ENCODE measurements at regions not wholly inside any gene's neighbourhood (a gene's known extent, or its start where the extent isn't known, plus 50 kb on each side); places are given as distances from the start of the nearest gene placed in this dataset.
"Not testable (repeated sequence)": the region's sequence is repeated elsewhere in the genome, so short reads cannot be mapped to it uniquely, and the experiment has no call there.

GRCh38 chr16:65817066-65817465 is 549.4 kb upstream of the CDH5 start:
- no peaks in the 10 kb centered on the region for H3K36me3 ChIP-seq (ENCODE audit: low read depth)
- TF ChIP-seq, protein P1, sequence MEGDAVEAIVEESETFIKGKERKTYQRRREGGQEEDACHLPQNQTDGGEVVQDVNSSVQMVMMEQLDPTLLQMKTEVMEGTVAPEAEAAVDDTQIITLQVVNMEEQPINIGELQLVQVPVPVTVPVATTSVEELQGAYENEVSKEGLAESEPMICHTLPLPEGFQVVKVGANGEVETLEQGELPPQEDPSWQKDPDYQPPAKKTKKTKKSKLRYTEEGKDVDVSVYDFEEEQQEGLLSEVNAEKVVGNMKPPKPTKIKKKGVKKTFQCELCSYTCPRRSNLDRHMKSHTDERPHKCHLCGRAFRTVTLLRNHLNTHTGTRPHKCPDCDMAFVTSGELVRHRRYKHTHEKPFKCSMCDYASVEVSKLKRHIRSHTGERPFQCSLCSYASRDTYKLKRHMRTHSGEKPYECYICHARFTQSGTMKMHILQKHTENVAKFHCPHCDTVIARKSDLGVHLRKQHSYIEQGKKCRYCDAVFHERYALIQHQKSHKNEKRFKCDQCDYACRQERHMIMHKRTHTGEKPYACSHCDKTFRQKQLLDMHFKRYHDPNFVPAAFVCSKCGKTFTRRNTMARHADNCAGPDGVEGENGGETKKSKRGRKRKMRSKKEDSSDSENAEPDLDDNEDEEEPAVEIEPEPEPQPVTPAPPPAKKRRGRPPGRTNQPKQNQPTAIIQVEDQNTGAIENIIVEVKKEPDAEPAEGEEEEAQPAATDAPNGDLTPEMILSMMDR (IDR thresholded peaks at IDR 0.05): no peak

DNA sequence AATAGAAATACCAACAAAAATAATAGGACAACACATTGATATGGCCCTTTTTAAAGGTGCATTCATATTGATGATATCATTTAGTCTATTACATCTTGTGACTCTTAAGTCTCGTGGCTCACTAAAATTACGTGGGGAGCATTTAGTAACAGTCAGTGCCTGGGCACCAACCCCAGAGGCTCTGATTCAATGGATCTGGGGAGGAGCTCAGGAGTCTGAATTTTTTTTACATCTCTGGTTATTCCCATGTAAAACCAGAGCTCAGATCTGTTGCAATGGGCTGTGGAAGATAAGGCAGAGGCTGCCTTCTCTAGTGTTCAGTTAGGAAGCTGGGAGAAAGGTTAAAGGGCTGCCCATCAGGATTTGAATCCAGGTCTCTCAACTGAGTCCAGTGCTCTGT is 549.9 kb upstream of the CDH5 start:
- ATAC-seq: no peak
- intact Hi-C loops (cut with DNase I, micrococcal nuclease): no loop called here

More at GRCh38 chr16:65817066-65817465, 549.4 kb upstream of the CDH5 start:
- Histone ChIP-seq H3K4me1 (ENCODE audit: low read depth) (no peaks in the 10 kb centered on the region), H3K4me3 (no peak overlapping the region), H3K9me3 (no peaks in the 10 kb centered on the region)
- ATAC-seq (no peak), DNase-seq (no peak)
- intact Hi-C loops (cut with DNase I, micrococcal nuclease): no loop called here

GRCh38 chr16:65815707-65816106 is 550.8 kb upstream of the CDH5 start:
- H3K9me3 ChIP-seq: no peaks in the 10 kb centered on the region
- DNase-seq: no peak
- no peak for ATAC-seq
- no peaks in the 10 kb centered on the region for H3K4me1 ChIP-seq (ENCODE audit: low read depth)
- TF ChIP-seq, protein P1 (IDR thresholded peaks at IDR 0.05): no peak
- no peak overlapping the region for H3K4me3 ChIP-seq
- intact Hi-C loops (cut with DNase I, micrococcal nuclease): no loop called here
- no peaks in the 10 kb centered on the region for H3K36me3 ChIP-seq (ENCODE audit: low read depth)

More for the DNA sequence above, 549.9 kb upstream of the CDH5 start:
- TF ChIP-seq, protein P1 (IDR thresholded peaks at IDR 0.05): no peak
- Histone ChIP-seq H3K36me3 (ENCODE audit: low read depth) (no peaks in the 10 kb centered on the region), H3K4me3 (no peak overlapping the region), H3K4me1 (ENCODE audit: low read depth) (no peaks in the 10 kb centered on the region), H3K9me3 (no peaks in the 10 kb centered on the region)
- DNase-seq: no peak

- H3K9me3 ChIP-seq; H3K4me1 ChIP-seq (ENCODE audit: low read depth); DNase-seq; ATAC-seq; H3K4me3 ChIP-seq; H3K36me3 ChIP-seq (ENCODE audit: low read depth); intact Hi-C loops (cut with DNase I, micrococcal nuclease): not testable (repeated sequence)
Observed at GRCh38 chr16:65813879-65814278, 552.6 kb upstream of the CDH5 start.

DNA sequence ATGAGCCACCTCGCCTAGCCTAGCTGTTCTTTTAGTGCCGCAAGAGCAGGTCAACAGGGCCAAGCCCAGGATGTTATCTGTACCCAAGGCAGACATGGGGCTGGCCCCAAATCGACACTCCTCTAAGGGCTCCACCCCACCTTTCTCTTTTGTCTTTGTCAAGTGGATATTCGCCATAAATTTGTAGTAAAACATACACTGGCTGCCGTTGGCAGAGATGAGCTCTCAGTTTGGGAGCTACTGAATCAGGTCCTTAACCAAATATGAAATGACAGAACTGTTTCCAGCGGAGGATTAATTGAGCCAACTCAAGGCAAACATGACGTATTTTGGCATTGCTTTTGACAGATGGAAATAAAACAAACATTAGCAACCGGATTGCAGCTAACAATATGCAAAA is 556.9 kb upstream of the CDH5 start:
- DNase-seq: no peak
- H3K4me3 ChIP-seq: no peak overlapping the region
- H3K9me3 ChIP-seq: no peaks in the 10 kb centered on the region
- ATAC-seq: no peak
- TF ChIP-seq, protein P1 (IDR thresholded peaks at IDR 0.05): no peak
- no peaks in the 10 kb centered on the region for H3K4me1 ChIP-seq (ENCODE audit: low read depth)
- intact Hi-C loops (cut with DNase I, micrococcal nuclease): no loop called here
- H3K36me3 ChIP-seq (ENCODE audit: low read depth): no peaks in the 10 kb centered on the region

DNA sequence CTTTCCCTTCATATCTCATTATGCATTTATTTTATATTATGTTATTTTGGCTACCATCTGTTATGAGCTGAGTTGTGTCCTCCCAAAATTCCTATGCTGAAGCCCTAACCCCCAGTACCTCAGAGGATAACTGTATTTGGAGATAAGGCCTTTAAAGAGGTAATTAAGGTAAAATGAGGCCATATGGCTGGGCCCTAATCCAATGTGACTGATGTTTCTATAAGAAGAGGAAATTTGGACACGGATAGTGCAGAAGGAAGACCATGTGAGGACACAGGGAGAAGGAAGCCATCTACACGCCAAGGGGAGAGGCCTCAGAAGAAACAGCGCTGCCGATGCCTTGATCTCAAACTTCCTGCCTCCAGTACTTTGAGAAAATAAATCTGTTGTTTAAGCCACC is 557.7 kb upstream of the CDH5 start:
- DNase-seq (no peak), ATAC-seq (no peak)
- intact Hi-C loops (cut with DNase I, micrococcal nuclease): no loop called here
- no peaks in the 10 kb centered on the region for H3K9me3 ChIP-seq
- no peaks in the 10 kb centered on the region for H3K4me1 ChIP-seq (ENCODE audit: low read depth)
- TF ChIP-seq, protein P1 (IDR thresholded peaks at IDR 0.05): no peak
- H3K4me3 ChIP-seq: no peak overlapping the region
- no peaks in the 10 kb centered on the region for H3K36me3 ChIP-seq (ENCODE audit: low read depth)
